ENCODE measurements at regions not wholly inside any gene's neighbourhood (a gene's known extent, or its start where the extent isn't known, plus 50 kb on each side); places are given as distances from the start of the nearest gene placed in this dataset.

- POLR2A ChIA-PET = no interaction called here
- Histone ChIP-seq H3K9me3 (no peaks in the 10 kb centered on the region), H3K9me2 (no peaks in the 10 kb centered on the region), H3K36me3 (replicated peaks in 1 of 2; ENCODE audit: control insufficient read depth in 1 of 2, insufficient read depth in 2 of 2, low read length in 1 of 2) (no peaks in the 10 kb centered on the region), H3K79me2 (ENCODE audit: insufficient read depth) (no peaks in the 10 kb centered on the region), H3K4me3 (ENCODE audit: low read depth in 2 of 2, low read length in 1 of 2) (no peak overlapping the region), H2AFZ (ENCODE audit: low read depth) (no peak overlapping the region), H3K9ac (no peak overlapping the region), H3K27ac (ENCODE audit: low read depth in 2 of 2, low read length in 1 of 2) (no peak overlapping the region), H4K20me1 (ENCODE audit: insufficient read depth) (no peaks in the 10 kb centered on the region), H3F3A (replicated peaks; ENCODE audit: insufficient read depth) (no peaks in the 10 kb centered on the region), H3K4me1 (ENCODE audit: control insufficient read depth in 1 of 2, insufficient read depth in 2 of 2, low read depth in 1 of 2, low read length in 1 of 2) (no peaks in the 10 kb centered on the region), H3K27me3 (ENCODE audit: insufficient read depth) (no peaks in the 10 kb centered on the region), H3K4me2 (no peak overlapping the region)
- no peak for DNase-seq
- CTCF ChIA-PET = no interaction called here
- TF ChIP-seq MAX (IDR thresholded peaks at IDR 0.05; ENCODE audit: low read depth) (no peak), NRF1 (IDR thresholded peaks at IDR 0.05; ENCODE audit: low read depth, low read length) (no peak), RFX5 (IDR thresholded peaks at IDR 0.05; ENCODE audit: low read length) (no peak), NFIC (IDR thresholded peaks at IDR 0.05; ENCODE audit: borderline replicate concordance) (no peak), TAF1 (IDR thresholded peaks at IDR 0.05; ENCODE audit: borderline replicate concordance, low read depth, low read length) (no peak), MXI1 (IDR thresholded peaks at IDR 0.05; ENCODE audit: low read depth, low read length) (no peak), GATA2 (CRISPR knock-in tag; IDR thresholded peaks at IDR 0.05) (no peak), CTCF (IDR thresholded peaks at IDR 0.05) (no peak), REST (IDR thresholded peaks at IDR 0.05; ENCODE audit: low read depth, low read length) (no peak), EZH2phosphoT487 (IDR thresholded peaks at IDR 0.05; ENCODE audit: borderline replicate concordance, low read depth) (no peak), FOXM1 (IDR thresholded peaks at IDR 0.05; ENCODE audit: low read depth) (no peak), FOXJ3 (CRISPR knock-in tag; IDR thresholded peaks at IDR 0.05) (no peak), YY1 (IDR thresholded peaks at IDR 0.05; ENCODE audit: low read depth) (no peak), CHD2 (IDR thresholded peaks at IDR 0.05; ENCODE audit: low read length, partially characterized antibody) (no peak), RXRA (IDR thresholded peaks at IDR 0.05; ENCODE audit: borderline replicate concordance, low read depth) (no peak), POLR2AphosphoS5 (IDR thresholded peaks at IDR 0.05; ENCODE audit: low read depth, low read length) (no peak), RAD21 (IDR thresholded peaks at IDR 0.05; ENCODE audit: low read length) (no peak)
- 0% methylated on average over 1 of the region's 1 CpG for WGBS (ENCODE audit: low lambda C conversion rate)
Observed at GRCh38 chr14:25180221-25180620, 130.3 kb upstream of the STXBP6 start.

Data from SK-N-SH (cell line).